NCI-H748 treated with DMSO at 0.1 percent for 48 hours (cell line): ENCODE measurements at regions not wholly inside any gene's neighbourhood (a gene's known extent, or its start where the extent isn't known, plus 50 kb on each side); places are given as distances from the start of the nearest gene placed in this dataset.

Source experiments
- DNase-seq: peaks from one replicate; lab custom pipeline; 2025; lab: John Stamatoyannopoulos, UW

DNA sequence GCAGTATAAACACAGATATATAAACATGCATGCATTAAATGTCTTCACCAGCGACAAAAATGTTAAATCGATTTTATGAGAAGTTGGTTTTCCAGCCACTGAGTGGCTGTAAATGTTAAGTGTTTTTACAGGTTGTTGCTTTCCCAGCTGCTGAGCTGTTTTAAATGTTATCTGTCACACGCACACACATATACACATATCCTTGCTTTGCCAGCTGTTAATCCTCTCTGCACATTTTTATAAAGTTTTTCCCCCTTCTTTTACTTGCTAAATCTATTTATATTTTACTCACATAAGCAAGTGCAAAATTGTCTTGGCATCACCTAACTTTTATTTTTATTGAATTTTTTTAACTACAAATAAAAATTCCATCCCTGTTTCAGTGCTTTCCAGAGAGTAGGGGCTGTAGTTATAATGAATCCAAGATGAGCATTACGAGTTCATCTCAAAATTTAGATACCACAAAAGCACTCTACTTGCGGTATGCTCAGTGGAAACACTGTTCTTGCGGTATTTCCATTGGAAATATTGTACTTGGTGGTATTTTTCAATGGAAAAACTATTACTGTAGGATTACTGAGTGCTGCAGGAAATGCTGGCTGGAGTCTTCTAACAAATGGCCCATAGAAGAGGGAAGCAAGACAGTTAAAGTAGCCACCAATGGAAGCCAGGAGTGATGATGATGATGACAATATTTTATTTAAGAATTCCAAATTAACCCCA, 124.9 kb upstream of the KCNJ16 start:
- no peak for DNase-seq

DNA sequence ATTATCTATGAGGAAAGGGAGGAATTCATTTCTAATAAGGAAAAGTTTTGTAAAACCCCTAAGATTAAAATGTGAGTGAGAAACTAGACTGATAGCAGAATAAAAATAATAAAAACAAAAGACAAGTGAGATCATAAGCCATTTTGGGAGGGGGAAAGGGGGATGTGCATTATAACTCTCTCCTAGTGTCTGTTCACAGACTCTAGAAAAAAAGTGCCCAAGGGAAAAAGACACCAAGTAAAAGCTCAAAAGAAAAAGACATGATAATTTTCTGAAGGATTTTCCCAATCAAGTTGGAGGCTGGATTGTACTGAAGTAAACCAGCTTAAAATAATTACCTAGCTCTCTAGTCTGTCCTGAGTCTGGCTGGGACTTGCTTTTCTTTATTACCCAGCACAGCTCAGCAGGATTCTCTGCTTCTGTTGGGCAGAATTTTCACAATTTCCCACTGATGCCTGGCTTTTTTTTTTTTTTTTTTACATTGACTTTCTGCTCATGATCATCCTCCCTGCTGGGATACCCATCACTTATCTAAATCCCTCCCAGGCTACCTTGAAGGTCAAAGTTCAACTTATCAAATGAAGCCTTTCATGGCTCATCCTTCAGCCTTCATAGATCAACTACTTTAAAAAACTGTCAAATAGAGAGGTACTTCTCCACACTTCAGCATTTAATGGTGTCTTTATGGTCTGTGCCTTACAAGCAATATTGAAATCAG, 124.2 kb upstream of the KCNJ16 start:
- DNase-seq: no peak

DNA sequence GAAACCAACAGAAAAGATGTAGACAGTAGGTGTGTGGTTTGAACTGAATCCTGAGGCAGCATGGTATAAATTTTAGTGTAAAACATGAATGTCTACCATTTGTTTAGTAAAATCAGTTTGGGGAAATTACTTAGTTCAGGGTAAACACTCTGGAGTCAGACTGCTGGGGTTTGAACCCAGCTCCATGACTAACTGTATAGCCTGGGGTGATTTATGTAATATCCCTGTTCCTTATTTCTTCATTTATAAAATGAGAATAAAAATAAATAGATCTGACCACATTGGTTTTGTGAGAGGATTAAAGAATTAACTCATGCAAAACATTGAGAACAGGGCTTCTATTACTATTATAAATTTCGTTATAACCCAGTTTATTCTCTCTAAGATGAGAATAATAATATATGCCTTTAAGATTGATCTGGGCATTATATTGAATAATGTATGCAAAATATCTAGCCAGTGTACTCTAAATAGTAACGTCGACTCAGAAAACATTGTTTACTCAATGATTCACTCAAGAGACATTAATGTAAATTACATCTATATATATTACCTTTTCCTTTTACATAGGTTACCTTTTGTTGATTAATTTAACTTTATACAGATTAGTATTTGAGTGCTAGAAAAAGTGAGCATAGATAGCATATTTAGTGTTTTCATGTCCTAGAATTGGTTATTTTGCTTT, 120.6 kb upstream of the KCNJ16 start:
- DNase-seq: no peak

DNA sequence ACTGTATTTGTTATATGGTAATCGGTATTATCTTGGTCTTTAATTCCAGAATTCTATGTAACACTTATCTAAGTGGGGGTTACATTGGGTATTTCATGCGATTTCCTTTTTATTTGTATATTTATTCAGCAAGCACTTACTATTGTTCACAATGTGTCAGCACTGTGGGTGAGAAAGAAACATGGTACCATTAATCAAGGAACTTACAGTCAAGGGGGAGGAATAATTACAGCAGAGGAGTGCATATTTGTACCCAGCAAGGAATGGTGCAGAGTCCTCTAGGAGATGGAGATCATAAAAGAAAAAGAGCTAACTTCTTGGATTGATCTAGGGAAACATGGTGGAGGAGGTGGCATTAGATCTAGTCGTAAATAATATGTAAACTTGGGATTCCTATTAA, 117.0 kb upstream of the KCNJ16 start:
- no peak for DNase-seq

DNA sequence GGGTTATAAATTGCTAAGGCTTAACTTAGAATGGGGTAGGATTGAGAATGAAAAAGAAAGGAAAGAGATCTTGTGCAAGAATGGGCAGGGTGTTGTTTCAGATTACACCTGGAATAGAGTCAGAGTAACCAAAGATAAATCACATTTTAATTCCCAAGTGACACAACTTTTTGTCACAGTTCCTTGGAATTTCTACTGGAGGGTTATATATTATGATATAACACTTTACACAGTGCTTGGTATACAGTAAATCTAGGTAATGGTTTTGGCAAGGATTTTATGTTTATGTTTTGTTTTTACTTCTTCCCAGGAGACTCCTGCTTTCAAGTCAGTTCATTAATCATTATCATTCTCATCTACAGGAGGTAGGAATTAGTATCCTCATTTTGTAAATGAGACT, 115.7 kb upstream of the KCNJ16 start:
- no peak for DNase-seq

DNA sequence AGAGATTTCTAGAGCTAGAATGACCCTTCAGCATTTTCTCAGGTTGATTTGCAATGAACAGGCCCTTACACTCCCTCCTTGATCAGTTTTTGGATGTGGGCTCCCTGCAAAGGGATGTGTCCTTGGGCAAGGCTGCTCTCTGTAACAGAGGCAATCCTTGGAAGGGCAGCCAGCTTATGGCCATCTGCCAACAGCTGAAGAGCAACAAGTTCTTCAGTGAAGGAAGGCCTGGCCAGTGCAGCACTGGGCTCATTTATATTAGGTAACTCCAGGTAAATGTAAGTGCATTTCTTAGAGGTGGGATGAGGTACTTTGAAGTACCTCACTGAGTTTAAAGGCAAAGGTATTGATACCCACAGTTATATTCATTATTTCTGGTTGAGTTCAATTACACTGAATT, 114.3 kb upstream of the KCNJ16 start:
- no peak for DNase-seq

DNA sequence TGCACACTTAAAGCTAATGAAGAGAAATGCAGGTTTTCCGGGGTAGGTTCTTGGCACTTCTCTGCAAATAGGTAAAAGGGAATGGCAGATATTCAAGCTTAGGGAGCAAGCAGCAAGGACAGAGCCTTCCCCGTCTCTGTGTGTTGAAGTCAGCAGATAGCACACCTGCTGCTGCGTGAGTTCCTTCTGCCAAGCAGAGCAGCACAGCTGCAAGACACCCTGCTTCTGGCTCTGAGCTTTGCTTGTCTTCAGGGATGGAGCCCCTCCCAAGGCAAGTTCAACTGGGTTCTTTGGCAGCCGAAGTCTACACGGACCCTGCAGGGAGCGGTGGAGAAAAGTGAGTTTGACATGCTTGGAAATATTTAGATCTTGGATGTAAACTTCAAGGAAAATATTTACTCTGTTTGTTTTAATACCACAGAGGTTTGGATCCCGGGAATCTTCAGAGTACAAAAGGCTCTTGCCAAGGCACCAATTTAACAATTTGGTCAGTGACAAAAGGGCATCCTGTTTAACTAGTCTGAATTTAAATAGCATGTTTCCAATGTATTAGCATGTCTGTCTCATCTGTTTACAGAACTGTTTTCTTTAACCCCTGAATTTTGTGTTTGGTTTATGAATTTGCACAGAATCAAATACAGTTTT, 113.4 kb upstream of the KCNJ16 start:
- DNase-seq: no peak

DNA sequence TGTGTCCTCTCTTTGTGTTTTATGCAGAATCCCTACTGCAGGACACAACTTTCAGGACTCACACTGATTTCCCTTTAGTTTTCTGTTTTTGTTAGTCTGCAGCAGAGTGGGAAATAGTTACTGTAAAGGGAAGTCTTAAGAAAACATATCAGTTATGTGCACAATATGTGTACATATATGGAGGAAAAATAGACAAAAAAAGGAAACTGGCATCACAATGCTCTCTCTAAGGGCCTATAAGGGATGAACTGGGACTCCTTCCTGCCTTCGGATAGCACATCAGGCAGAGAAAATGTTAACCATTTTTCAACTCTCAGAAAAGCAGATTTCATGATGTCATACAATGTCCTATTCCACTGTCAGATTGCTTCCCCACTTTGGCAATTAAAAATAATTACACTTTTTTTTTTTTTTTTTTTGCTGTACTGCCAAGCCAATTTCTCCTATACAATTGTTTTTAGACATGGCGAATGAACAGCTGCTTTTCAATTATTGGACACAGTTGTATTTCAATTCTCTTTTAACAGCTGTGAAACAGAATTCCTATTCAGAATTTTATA, 112.5 kb upstream of the KCNJ16 start:
- DNase-seq: no peak

DNA sequence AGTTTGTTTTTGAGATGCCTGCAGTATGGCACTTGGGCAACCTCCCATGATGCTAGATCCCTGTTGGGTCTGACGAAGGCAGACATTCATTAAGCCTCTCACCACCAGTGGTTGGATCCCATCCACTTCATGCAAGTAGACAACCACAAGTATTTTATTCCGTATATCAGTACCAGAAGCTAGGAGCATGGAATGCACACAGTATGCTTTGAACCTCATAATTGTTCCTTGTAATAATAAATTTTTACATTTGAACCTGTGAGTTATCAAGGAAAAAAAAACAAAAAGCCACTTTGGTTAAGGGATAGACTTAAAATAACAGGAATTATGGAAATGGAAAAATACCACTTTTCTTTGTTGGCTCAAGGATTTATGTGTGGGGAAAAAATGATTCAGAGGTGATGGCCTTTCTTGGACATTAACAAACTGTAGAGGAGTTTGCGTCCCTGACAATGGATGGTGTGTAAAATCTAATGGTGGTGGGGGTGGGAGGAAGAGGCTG, 107.1 kb upstream of the KCNJ16 start:
- DNase-seq: no peak

DNA sequence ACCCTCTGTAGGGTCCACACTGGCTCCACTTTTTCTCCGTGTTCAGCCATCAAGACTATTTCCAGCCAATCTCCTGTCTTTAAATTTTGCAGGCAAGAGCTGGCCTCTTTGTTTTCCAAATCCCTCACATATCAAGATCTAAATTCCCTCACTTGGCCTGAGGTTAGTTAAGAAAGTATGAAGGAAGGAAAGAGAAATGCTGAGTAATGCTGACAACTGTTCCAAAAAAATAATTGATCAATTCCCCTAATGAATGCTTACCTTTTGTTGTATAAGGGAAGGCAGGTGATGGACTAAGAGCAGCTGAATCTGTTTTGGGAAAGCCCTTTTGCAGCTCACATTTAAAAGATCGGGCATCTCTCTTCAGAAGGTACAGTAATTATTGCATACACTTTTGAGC, 105.1 kb upstream of the KCNJ16 start:
- DNase-seq: no peak

DNA sequence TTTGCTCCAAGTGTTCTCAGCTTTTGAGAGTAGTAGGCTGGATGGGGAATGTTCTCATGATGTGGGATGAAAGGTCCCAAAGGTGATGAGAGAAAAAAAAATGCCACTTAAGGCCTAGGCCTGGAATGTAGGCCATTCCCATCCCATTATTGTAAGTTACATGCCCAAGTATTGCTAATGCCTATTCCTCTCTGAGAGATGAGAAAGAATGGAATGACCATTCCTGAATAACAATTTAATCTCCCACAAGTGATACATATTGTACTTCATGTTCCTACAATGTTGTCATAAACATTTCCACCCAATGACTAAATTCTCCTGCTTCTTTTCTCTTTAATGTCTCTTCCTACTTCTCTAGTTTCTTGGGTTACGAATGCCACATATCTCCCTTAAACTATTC, 102.8 kb upstream of the KCNJ16 start:
- DNase-seq: no peak

DNA sequence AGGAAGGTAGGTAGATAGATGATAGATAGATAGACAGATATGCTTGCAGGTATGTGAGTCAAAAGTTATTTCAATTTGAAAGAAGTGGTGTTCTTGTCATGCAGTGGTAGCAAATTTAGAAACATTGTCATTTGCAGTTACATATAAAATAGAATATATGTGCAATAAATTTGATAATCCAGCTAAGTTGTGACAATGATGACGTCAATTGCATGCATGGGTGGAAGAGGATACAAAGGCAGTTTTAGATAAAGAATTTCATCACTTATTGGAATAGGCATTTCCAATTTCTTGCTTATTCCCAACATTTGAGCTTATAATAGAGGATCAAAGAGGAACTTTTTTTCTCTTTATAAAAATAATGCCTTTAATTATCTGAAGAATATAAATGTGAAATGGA, 99.2 kb upstream of the KCNJ16 start:
- DNase-seq: no peak

DNA sequence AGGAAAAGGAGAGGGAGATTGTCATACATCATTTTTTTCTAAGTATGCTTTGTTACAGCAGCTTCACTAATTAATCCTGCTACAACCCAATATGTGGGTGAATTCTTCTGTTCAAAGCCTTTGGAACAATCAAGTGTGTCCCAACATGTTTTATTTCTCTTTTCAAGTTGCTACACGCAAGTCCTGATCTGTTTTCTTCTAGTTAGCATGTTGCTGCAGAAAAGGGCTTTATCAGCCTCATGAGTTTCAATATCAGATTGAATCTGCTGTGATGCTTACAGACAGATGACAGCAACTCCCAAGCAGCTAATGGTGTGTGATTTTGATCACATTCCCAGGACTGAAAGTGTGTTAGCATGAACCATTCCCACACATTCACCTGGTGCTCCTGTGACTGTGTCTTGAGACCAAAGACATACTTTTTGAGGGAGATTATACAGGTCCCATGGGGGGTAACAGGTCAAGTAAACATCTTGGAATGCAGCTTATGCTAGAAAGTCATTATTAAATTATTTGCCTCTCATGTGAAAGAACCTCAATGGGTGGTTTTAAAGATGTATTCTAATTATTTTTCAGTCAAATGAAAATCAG, 96.9 kb upstream of the KCNJ16 start:
- no peak for DNase-seq

DNA sequence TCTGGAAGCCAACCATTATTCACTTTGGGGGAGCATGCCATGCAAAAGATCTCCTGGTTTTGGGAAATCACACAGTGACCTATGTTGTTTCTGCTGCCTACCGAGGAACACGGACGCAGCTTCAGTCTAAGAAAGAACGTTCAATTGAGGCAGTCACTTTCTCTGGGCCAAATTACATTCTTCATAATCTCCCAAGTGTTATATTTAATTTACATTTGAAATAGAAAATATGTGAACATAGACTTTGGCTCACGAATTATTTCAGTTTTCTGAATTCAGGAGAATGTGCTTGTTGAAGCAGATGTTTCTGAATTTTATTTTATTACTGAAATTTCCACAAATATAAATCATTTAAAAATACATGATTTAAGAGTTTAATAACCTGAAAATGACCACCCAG, 93.6 kb upstream of the KCNJ16 start:
- no peak for DNase-seq

DNA sequence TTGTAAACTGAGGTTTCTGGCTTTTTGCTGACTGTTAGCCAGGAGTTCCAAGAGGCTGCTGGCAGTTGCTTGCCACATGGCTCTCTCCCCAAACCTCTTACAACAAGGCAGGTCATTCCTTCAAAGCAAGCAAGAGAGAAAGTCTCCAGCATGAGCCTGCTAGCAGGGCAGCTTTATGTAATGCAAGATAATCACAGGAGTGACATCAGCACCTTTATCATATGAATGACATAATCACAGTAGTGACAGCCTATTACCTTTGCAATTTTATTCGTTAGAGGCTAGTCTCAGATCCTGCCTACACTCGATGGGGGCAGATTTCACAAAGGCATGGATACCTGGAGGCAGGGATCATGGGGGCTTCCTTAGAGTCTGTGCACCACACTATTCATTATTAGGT, 79.5 kb upstream of the KCNJ16 start:
- no peak for DNase-seq

DNA sequence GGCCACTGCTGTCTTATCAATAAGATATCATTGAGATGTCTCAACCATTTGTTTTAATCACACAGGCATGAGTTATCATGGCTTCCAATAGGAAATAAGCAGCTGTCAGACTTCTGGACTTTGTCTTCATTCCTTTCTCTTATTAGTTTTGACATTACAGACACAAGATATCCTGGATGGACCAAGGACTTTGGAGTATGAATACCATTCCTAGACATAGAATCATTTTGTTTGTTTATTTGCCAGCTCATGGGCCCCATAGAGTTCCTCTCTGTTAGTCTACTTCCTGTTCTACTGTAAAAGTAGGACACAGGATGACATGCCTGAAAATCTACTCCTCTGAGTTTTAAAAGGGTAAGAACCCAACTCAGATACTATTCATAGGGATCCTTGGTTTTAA, 77.7 kb upstream of the KCNJ16 start:
- DNase-seq: no peak

DNA sequence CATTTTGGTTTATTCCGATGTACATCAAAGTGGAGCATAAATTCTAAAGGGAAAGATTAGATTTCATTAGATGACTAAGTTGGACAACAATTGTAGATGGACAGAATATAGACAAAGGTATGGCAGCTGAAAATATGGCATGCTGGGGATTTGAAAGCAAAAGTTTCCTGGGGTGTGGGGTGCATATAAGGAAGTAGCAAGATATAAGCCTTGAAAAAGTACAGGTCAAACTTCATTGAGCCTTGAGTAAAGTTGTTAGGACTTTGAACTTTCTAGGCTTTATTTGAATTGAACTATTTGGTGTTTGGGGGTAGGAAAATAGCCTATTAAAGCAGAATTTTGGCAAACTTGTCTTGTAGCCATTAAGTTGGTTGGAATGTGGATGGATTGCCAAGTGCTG, 75.8 kb upstream of the KCNJ16 start:
- no peak for DNase-seq

DNA sequence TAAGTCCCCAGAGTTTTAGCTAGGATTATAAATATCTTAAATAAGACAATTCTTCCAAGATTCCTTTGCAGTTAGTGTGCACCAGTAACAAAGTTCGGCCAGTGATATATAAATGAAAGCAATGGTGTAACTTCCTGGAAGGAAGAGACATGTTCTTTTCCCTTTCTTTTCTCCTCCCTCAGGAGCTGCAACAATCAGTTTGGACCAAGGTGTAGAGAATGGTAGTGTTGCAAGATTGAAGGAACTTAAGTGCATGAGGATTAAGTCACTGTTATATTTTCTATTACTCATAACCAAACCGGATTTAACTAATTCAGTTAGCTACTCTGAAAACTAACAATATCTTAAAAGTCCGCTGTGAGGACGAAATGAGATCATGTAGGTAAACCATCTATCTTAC, 68.9 kb upstream of the KCNJ16 start:
- DNase-seq: no peak

DNA sequence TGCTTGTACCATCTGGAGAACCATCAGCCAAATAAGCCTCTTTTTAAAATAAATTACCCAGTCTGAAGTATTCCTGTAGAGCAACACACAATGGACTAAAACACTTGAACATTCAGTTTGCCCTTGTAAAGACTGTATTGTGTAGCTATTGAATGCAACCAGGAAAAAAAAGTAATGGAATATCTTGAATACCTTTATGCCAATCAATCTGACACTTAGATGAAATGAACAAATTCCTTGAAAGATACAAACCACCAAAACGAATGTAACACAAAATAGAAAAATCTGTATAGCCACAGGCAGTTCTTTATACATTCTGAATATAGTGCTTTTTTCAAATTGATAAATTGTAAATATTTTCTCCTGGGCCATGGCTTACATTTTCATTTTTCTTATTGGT, 63.3 kb upstream of the KCNJ16 start:
- DNase-seq: no peak

DNA sequence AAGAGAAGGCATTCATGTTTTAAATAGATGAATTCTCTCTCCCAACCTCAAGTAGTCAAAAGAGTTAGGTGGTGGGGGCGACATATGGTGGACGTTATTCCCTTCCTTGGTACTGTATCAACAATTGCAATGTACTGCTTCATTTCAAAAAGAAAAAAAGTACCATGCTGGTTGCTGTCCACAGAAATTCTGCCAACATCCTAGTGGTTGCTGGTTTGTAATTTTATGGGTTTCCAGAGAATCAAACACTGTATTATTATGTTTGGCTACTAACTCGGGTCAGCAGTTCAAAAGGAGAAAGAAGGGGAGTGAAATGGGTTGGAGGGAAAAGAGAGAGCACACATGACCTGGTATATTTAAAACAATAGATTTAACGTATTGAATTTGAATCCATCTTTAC, 61.1 kb upstream of the KCNJ16 start:
- DNase-seq: no peak

DNA sequence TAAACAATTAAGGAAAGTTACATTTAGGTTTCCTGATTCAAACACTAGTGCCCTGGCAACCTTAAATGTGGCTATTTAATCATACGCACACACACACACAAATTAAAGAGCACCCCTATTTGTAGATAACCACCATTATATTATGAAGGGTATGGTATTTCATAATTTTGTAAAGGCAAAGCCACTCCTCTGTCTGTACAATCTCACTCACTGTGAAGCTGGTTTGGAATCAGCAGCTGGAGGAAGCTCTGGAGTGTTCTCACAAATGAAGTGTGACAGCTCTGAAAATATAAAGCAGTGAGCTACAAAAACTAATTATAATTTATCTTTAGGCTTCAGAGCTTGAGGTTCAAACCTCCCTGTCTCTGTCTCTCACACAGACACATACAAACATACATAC, 57.9 kb upstream of the KCNJ16 start:
- no peak for DNase-seq

DNA sequence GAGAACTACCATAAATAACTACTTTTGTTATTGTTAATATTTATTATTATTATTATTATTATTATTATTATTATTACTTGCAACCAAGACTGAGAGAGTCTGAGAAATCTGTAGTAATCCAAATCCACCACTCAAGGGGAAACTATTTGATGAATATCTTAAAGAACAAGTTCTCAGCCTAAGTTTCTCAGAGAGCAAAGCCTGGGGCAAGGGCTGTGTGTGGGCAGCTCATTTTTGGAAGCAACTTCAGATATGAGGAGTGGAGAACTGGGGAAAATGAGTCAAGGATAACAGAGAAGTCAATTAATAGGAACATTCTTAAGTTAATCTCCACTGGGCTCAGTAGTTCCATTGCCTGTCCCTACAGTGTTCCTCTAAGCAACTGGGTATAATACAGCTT, 57.1 kb upstream of the KCNJ16 start:
- DNase-seq: no peak
